ENCODE measurements at regions not wholly inside any gene's neighbourhood (a gene's known extent, or its start where the extent isn't known, plus 50 kb on each side); places are given as distances from the start of the nearest gene placed in this dataset.

- Histone ChIP-seq H3K4me3 (ENCODE audit: low read depth, low read length) (no peak overlapping the region), H3K36me3 (ENCODE audit: control insufficient read depth, insufficient read depth, low read length) (no peaks in the 10 kb centered on the region), H3K27me3 (ENCODE audit: control insufficient read depth, insufficient read depth, low read length) (no peaks in the 10 kb centered on the region)
- no peak for DNase-seq (ENCODE audit: low read depth)
- TF ChIP-seq CTCF (IDR thresholded peaks at IDR 0.05; ENCODE audit: insufficient read depth, low read length, poor library complexity, severe bottlenecking): no peak
Measured at GRCh38 chr10:29740981-29741545, 106.3 kb upstream of the SVIL start.

GRCh38 chr10:29738341-29738740 lies 103.6 kb upstream of the SVIL start:
- DNase-seq (ENCODE audit: low read depth): no peak
- H3K27me3 ChIP-seq (ENCODE audit: control insufficient read depth, insufficient read depth, low read length): no peaks in the 10 kb centered on the region
- no peak overlapping the region for H3K4me3 ChIP-seq (ENCODE audit: low read depth, low read length)
- H3K36me3 ChIP-seq (ENCODE audit: control insufficient read depth, insufficient read depth, low read length): no peaks in the 10 kb centered on the region
- TF ChIP-seq CTCF (IDR thresholded peaks at IDR 0.05; ENCODE audit: insufficient read depth, low read length, poor library complexity, severe bottlenecking): no peak

- H3K4me3 ChIP-seq (ENCODE audit: low read depth, low read length): peak overlapping the region; percentile 68
- no peak for TF ChIP-seq CTCF (IDR thresholded peaks at IDR 0.05; ENCODE audit: insufficient read depth, low read length, poor library complexity, severe bottlenecking)
Measured at GRCh38 chr10:29737074-29737593, 102.4 kb upstream of the SVIL start.

GRCh38 chr10:29736366-29737073 lies 101.7 kb upstream of the SVIL start:
- TF ChIP-seq CTCF (IDR thresholded peaks at IDR 0.05; ENCODE audit: insufficient read depth, low read length, poor library complexity, severe bottlenecking): no peak
- no peak for DNase-seq (ENCODE audit: low read depth)
- H3K27me3 ChIP-seq (ENCODE audit: control insufficient read depth, insufficient read depth, low read length): no peaks in the 10 kb centered on the region
- no peaks in the 10 kb centered on the region for H3K36me3 ChIP-seq (ENCODE audit: control insufficient read depth, insufficient read depth, low read length)
- H3K4me3 ChIP-seq (ENCODE audit: low read depth, low read length): peak overlapping the region; percentile 68

More at GRCh38 chr10:29737074-29737593, 102.4 kb upstream of the SVIL start:
- Histone ChIP-seq H3K27me3 (ENCODE audit: control insufficient read depth, insufficient read depth, low read length) (no peaks in the 10 kb centered on the region), H3K36me3 (ENCODE audit: control insufficient read depth, insufficient read depth, low read length) (no peaks in the 10 kb centered on the region)
- DNase-seq (ENCODE audit: low read depth): no peak

GRCh38 chr10:29735628-29736365 lies 101.0 kb upstream of the SVIL start:
- DNase-seq (ENCODE audit: low read depth): peak; percentile 55

More at GRCh38 chr10:29735628-29736365, 101.0 kb upstream of the SVIL start:
- H3K4me3 ChIP-seq (ENCODE audit: low read depth, low read length): peak overlapping the region; percentile 68
- no peaks in the 10 kb centered on the region for H3K27me3 ChIP-seq (ENCODE audit: control insufficient read depth, insufficient read depth, low read length)
- H3K36me3 ChIP-seq (ENCODE audit: control insufficient read depth, insufficient read depth, low read length): no peaks in the 10 kb centered on the region
- peak; percentile 75 for TF ChIP-seq CTCF (IDR thresholded peaks at IDR 0.05; ENCODE audit: insufficient read depth, low read length, poor library complexity, severe bottlenecking)

Measured in kidney epithelial cell (primary cell).